Cardiac fibroblast (primary cell): ENCODE measurements at regions not wholly inside any gene's neighbourhood (a gene's known extent, or its start where the extent isn't known, plus 50 kb on each side); places are given as distances from the start of the nearest gene placed in this dataset.

Experiments
- DNase-seq, 2 donors: peaks; one replicate each; pipeline versions ENCODE4 v3.0.0 to v3.0.0-alpha.2; 2010; ENCODE audit warnings: low read depth in 2 of 2
- H3K4me3 ChIP-seq, 2 donors: replicated peaks in 1 of 2; 1 replicate in 1 of 2; 2 replicates in 1 of 2; pipeline ENCODE4 v1.5.1; 2011; ENCODE audit warnings: low read depth in 2 of 2, low read length in 2 of 2, mild to moderate bottlenecking in 2 of 2, moderate library complexity in 1 of 2
- TF ChIP-seq, protein P1 (sequence below): IDR thresholded peaks from one replicate; pipeline ENCODE4 v1.5.1; 2011; ENCODE audit warnings: low read depth, mild to moderate bottlenecking, low read length, inconsistent platforms

DNA sequence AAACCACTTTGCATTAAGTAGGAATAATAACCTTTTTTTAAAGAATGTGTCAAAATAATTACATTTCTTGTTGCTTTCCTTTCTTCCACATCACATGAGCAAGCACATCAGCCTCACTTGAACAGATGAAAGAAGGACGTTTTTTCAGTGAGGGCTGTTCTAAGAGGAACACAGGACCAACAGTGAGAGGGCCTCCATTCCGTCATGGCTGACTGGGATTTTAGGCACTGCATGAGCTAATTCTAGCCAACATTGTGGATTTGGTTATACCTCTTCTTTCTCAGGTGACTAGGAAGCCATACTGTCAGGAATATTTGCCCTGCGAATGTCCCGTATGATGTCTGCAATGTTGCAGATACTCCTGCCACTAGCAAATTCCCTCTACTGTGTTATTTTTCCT is 87.6 kb downstream of the LINC00237 start:
- H3K4me3 ChIP-seq = no peak overlapping the region
- DNase-seq = no peak
- TF ChIP-seq, protein P1, sequence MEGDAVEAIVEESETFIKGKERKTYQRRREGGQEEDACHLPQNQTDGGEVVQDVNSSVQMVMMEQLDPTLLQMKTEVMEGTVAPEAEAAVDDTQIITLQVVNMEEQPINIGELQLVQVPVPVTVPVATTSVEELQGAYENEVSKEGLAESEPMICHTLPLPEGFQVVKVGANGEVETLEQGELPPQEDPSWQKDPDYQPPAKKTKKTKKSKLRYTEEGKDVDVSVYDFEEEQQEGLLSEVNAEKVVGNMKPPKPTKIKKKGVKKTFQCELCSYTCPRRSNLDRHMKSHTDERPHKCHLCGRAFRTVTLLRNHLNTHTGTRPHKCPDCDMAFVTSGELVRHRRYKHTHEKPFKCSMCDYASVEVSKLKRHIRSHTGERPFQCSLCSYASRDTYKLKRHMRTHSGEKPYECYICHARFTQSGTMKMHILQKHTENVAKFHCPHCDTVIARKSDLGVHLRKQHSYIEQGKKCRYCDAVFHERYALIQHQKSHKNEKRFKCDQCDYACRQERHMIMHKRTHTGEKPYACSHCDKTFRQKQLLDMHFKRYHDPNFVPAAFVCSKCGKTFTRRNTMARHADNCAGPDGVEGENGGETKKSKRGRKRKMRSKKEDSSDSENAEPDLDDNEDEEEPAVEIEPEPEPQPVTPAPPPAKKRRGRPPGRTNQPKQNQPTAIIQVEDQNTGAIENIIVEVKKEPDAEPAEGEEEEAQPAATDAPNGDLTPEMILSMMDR = no peak

DNA sequence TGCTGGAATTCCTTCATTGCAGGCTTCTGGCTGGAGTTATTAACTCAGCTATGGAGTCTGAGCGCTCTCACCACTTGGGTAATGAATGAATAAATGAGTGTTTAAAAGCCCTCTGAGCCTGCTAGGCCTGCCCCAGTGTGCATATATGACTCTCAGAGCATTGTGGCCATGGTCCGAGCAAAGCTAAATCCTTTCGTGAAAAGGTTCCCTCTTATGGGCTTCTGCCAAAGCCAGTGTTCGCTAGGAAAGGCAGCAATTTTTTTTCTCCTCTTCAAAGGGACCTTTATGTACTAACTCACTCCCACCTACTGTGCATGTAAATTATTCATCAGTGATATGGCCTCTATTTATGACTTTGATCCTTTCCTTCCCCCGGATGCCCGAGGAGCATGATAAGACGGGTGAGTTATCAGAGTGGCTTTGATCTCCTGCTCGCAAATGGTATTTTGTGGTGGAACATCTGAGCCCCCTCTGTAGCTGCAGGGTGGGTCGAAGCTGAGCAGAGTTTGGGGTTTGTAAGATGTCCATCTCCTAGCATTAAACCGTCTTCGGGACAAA is 88.6 kb downstream of the LINC00237 start:
- TF ChIP-seq, protein P1 = no peak
- no peak for DNase-seq
- no peak overlapping the region for H3K4me3 ChIP-seq

DNA sequence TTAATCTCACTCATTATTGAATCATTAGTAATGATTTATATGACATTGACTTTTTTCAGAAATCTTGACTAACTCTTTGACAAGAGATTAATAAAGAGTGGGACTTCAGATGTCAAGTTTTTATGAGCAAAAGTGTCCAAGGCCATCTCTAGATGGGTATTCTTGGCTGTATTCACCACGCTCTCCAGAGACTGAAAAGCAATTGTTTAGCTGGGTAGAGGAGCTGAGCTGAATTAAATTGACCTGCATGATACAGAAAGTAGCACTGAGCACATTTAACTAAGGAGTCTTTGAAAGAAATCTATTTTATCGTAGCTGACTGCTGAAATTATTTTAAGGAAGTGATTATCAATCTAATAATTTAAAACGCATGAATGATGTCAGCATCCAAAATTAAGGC is 89.4 kb downstream of the LINC00237 start:
- TF ChIP-seq, protein P1 = no peak
- H3K4me3 ChIP-seq = no peak overlapping the region
- no peak for DNase-seq

DNA sequence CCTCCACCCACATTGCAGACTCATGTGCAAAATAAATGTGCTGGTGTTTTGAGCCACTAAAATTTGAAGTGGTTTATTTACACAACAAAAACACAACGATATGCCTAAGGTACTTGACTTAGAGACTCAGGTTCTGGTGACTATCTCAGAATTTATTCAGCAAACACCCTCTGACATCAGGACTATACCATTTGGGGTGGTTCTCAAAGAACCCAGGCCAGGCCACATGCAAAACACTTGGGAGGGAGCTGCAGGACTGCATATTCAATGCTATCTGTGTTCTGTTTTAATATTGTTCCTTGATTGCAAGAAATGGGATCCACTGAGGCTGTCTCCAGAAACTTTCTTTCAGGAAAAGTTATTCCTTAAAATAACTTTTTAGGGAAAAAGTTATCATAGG is 91.6 kb downstream of the LINC00237 start:
- no peak overlapping the region for H3K4me3 ChIP-seq

DNA sequence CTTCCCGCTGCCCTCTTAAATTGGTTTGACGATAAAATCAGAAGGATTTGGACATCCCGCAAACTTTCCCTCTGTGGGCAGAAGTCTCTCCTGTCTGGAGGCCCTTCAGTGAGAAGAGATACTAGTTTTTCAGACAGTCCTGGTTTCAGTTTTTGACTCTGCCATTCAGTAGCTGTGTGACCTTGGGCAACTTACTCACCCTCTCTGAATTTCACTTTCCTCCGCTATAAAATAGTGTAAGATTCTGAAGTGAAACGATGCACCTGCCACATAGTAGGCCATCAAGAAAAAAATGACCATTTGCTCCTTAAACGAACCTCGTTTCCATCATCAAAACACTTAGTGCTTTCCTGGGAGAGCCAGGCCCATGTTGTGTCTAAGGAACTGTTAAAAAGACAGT is 97.2 kb downstream of the LINC00237 start:
- TF ChIP-seq, protein P1 = no peak
- no peak for DNase-seq
- H3K4me3 ChIP-seq = no peak overlapping the region

More for the DNA sequence above, 91.6 kb downstream of the LINC00237 start:
- DNase-seq = no peak
- TF ChIP-seq, protein P1 = no peak

DNA sequence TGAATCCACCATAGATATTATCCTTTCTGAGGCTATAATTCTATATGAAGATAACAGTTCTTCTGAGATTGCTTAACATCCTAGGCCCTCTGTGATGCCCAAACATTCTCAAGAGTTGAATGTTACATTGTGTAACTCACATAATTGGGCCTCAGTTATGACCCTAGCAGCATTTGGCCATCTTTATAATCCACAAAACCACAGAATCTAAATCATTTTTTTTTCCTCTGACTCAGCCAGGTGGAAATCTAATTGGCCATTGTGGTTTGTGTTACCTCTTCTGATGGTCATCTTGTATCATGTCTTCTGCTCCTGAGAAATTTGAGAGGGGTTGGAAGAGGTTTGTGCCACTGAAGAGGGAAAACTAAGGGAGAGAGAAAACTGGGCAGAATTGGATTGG is 99.5 kb downstream of the LINC00237 start:
- no peak overlapping the region for H3K4me3 ChIP-seq
- DNase-seq = no peak
- TF ChIP-seq, protein P1 = no peak
